IPS-NIHi7 (cell line): ENCODE measurements at regions not wholly inside any gene's neighbourhood (a gene's known extent, or its start where the extent isn't known, plus 50 kb on each side); places are given as distances from the start of the nearest gene placed in this dataset.

ENCODE experiments used
- DNase-seq: peaks from one replicate; pipeline ENCODE4 v3.0.0; 2012; ENCODE audit warnings: mixed read lengths; ENCODE audit errors: extremely low spot score

GRCh38 chr9:108193026-108193710 lies 662.6 kb downstream of the ACTL7B start:
- no peak for DNase-seq

GRCh38 chr9:108191065-108191464 lies 664.7 kb downstream of the ACTL7B start:
- DNase-seq = no peak

GRCh38 chr9:108188976-108189375 lies 666.8 kb downstream of the ACTL7B start:
- no peak for DNase-seq

- DNase-seq = no peak
These were observed 667.3 kb downstream of the ACTL7B start for GRCh38 chr9:108188482-108188881.

DNA sequence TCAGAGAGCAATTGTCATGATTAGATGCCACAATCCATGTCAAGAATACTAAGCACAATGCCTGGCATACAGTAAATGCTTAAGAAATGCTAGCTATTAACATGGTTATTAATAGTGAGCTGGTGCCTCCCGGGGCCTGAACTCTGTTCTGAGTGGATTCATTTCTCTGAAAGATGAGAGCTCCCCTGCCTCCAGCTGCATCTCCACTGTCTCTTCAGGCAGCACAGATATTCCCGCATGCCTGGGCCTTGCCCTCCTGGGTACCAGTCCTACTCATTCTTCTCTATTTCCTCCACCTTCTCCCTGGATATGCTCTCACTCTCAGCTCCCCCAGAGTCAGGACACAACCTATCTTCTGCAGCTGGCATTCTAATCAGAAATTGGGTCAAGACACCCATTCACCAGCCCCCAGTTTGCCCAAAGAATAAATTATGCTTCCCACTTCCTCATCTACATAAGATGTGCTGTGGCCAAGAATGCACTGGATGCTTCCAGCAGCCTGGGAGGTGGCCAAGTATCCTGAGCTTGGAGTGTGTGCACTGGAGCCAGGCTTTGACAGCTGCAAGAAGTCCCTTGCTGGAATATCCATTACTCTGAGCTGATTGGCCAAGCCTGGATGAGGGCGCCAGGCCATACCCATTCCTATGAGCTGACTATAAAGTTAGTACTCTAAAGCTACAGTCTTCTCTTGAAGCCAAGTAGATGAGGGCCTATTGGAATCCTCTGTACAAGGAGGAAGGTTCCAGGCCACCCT lies 669.0 kb downstream of the ACTL7B start:
- DNase-seq = no peak

DNA sequence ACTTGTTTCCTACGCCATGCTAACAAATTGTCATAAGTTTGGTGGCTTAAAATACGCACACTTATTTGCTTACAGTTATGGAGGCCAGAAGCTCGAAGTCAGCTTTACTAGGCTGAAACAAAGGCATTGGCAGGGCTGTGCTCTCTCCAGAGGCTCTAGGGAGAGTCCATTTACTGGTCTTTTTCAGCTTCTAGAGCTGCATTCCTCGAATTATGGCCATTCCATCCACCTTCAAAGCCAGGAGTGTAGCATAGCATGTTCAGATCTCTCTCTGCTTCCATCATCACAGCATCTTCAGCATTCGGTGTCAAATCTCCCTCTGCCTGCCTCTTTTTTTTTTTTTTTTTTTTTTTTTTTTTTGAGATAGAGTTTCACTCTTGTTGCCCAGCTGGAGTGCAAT lies 670.2 kb downstream of the ACTL7B start:
- no peak for DNase-seq

GRCh38 chr9:108184941-108185340 lies 670.8 kb downstream of the ACTL7B start:
- DNase-seq = peak; percentile 27

DNA sequence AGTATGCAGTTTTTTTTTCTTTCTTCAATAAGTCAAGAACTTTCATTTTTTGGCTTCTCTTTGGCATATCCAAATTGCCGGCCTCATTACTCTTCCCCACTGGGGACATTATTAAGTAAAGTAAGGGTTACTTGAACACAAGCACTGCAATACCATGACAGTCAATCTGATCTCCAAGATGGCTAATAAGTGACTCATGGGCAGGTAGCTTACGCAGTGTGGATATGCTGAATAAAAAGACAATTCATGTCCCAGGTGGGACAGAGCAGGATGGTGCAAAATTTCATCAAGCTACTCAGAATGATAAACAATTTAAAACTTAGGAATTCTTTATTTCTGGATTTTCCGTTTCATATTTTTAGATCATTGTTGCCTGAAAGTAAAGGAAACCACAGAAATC lies 671.8 kb downstream of the ACTL7B start:
- DNase-seq = no peak

- no peak for DNase-seq
These were observed 672.8 kb downstream of the ACTL7B start for GRCh38 chr9:108182950-108183381.

- no peak for DNase-seq
These were observed 673.5 kb downstream of the ACTL7B start for GRCh38 chr9:108182270-108182669.

- no peak for DNase-seq
These were observed 674.3 kb downstream of the ACTL7B start for GRCh38 chr9:108181441-108181840.

GRCh38 chr9:108180541-108180940 lies 675.2 kb downstream of the ACTL7B start:
- DNase-seq = no peak

DNA sequence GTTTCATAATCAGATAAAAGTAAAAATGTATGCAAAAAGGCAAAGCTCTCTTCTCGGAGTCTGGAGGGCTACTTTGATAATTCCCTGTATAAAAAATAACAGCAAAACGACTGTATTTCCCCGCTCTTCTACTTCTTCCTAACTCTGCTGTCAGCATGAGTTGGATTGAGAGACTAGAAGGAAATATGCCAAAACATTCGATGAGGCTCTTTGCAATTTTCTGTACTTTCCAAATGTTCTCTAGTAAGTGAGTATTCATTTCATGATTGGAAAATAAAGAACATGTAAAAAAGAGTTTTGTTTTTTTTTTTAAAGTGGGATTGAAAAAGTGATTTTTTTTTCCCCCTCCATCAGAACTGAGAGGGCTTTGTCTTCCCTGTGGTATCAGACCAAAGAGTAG lies 677.5 kb downstream of the ACTL7B start:
- no peak for DNase-seq

- no peak for DNase-seq
These were observed 678.8 kb upstream of the KLF4 start for GRCh38 chr9:108168236-108168850.

- no peak for DNase-seq
These were observed 677.7 kb upstream of the KLF4 start for GRCh38 chr9:108167136-108167900.

DNA sequence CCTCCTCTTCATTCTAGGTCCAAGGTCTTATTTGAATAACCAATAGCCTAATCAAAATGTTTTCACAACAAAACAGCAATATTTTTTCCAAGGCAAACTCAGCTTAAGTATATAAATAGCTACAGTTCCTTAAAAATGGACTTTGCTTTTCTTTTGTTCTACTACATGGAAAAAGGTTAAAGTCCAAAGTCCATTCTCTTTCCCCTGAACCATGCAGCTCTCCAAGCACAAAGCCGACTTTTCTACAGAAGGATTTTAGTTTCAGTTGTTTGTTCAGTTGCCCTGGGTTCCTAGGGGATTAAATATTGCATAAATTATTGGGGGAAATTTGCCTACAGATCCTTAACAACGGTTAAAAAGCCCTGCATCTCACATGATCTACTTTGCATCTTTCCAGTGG lies 677.0 kb upstream of the KLF4 start:
- DNase-seq = no peak

- peak; percentile 24 for DNase-seq
These were observed 673.9 kb upstream of the KLF4 start for GRCh38 chr9:108163321-108164005.

- DNase-seq = no peak
These were observed 673.1 kb upstream of the KLF4 start for GRCh38 chr9:108162664-108163063.

- DNase-seq = no peak
These were observed 671.9 kb upstream of the KLF4 start for GRCh38 chr9:108161503-108161902.

DNA sequence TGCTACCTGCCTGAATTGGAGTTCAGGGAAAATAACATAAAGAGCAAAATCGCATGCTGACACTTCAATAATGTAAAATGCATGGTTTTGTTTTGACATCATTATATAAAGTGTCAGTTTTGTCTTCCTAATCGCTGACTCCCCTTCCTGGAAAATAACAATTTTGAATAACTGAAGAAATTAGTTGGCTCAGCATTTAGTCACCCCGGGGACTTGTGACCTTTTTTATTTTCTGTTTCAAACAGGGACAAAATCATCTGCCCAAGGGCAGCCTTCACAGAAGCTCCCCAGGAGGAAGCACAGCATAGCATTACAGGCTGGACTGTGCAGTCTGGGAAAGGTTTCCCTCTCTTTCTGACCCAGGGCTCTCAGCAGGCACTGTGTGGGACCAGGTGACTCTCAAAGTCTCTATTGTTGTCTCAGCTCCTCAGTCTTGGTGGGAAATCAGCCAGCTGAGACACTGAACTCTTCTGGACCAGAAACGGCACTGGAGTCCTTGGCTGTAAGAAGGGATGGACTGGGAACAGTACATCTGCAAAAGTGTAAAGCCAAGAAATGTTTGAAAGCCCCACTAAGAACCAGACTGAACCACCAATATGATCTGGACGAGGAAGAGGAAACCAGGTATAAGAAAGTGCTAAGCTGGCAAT lies 671.3 kb upstream of the KLF4 start:
- no peak for DNase-seq

- no peak for DNase-seq
These were observed 670.5 kb upstream of the KLF4 start for GRCh38 chr9:108160039-108160438.
